ENCODE measurements at regions not wholly inside any gene's neighbourhood (a gene's known extent, or its start where the extent isn't known, plus 50 kb on each side); places are given as distances from the start of the nearest gene placed in this dataset.

DNA sequence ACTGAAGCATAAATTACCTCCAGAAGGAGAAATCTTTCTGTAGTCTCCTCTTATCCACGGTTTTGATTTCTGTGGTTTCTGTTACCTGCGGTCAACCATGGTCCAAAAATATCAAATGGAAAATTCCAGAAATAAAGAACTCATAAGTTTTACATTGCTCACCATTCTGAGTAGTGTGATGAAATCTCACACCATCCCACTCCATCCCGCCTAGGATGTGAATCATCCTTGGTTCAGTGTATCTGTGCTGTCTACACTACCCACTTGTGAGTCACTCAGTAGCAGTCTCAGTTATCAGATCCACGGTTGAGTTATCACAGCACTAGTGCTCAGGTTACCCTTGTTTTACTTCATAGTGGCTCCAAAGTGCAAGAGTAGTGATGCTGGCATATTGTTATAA, 371.2 kb downstream of the NFIB start:
- ATAC-seq (ENCODE audit: insufficient read depth, low FRiP score) (peak; percentile 47), DNase-seq (no peak)
- Histone ChIP-seq H3K36me3 (ENCODE audit: control insufficient read depth in 4 of 4, insufficient read depth in 4 of 4, low read length in 4 of 4) (no peaks in the 10 kb centered on the region), H3K4me3 (no peak overlapping the region), H3K9ac (ENCODE audit: insufficient read depth in 1 of 2, low read length in 2 of 2) (no peak overlapping the region), H3K27me3 (ENCODE audit: control insufficient read depth in 3 of 3, insufficient read depth in 3 of 3, low read length in 2 of 3) (no peaks in the 10 kb centered on the region), H3K27ac (ENCODE audit: low read depth in 1 of 2, low read length in 1 of 2) (peak overlapping the region in 1 of 2 donors; percentile 33), H3K4me1 (ENCODE audit: control insufficient read depth in 5 of 5, insufficient read depth in 5 of 5, low read length in 5 of 5) (peaks cover 0 to 43% (median 28%) of the 10 kb centered on the region in 5 donors), H3K9me3 (ENCODE audit: control insufficient read depth in 4 of 4, insufficient read depth in 3 of 4, low read length in 3 of 4) (no peaks in the 10 kb centered on the region)
- WGBS, 2 donors: 81 to 85% methylated on average over 4 of the region's 4 CpGs
- no peak for TF ChIP-seq CTCF (IDR thresholded peaks at IDR 0.05; ENCODE audit: control extremely low read depth, extremely low read depth)

GRCh38 chr9:13942201-13942600, 371.7 kb downstream of the NFIB start:
- 85 to 87% methylated on average over 6 of the region's 6 CpGs for WGBS, 2 donors
- peaks cover 0 to 40% (median 28%) of the 10 kb centered on the region in 5 donors for H3K4me1 ChIP-seq (ENCODE audit: control insufficient read depth in 5 of 5, insufficient read depth in 5 of 5, low read length in 5 of 5)
- no peaks in the 10 kb centered on the region for H3K36me3 ChIP-seq (ENCODE audit: control insufficient read depth in 4 of 4, insufficient read depth in 4 of 4, low read length in 4 of 4)
- H3K27ac ChIP-seq (ENCODE audit: low read depth in 1 of 2, low read length in 1 of 2): peak overlapping the region in 1 of 2 donors; percentile 33
- no peak for DNase-seq
- H3K9ac ChIP-seq (ENCODE audit: insufficient read depth in 1 of 2, low read length in 2 of 2): no peak overlapping the region
- no peaks in the 10 kb centered on the region for H3K27me3 ChIP-seq (ENCODE audit: control insufficient read depth in 3 of 3, insufficient read depth in 3 of 3, low read length in 2 of 3)
- H3K9me3 ChIP-seq (ENCODE audit: control insufficient read depth in 4 of 4, insufficient read depth in 3 of 4, low read length in 3 of 4): no peaks in the 10 kb centered on the region
- ATAC-seq (ENCODE audit: insufficient read depth, low FRiP score): no peak
- TF ChIP-seq CTCF (IDR thresholded peaks at IDR 0.05; ENCODE audit: control extremely low read depth, extremely low read depth): no peak
- no peak overlapping the region for H3K4me3 ChIP-seq

DNA sequence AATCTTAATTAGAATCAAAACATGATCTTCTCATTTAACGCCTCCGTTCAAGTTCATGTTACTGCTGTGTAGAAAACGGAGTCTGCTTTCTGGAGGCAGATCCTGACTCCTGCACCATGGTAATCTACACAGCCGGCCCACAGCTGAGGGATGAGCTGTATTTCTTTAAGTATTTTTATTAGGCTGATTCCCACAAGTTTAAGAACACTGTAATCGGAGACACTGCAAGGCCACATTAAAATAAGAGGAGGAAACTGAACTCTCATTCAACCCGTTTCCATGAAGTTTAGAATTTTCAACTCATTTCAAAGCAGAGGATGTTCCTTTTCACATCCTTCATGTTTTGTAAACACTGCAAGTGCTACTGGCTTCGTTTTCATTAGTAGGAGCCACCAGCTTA, 372.2 kb downstream of the NFIB start:
- DNase-seq (peak in 2 of 3 donors; percentile 62 to 67), ATAC-seq (ENCODE audit: insufficient read depth, low FRiP score) (no peak)
- H3K9me3 ChIP-seq (ENCODE audit: control insufficient read depth in 4 of 4, insufficient read depth in 3 of 4, low read length in 3 of 4): no peaks in the 10 kb centered on the region
- WGBS, 2 donors: 75 to 76% methylated on average over 7 of the region's 7 CpGs
- no peaks in the 10 kb centered on the region for H3K27me3 ChIP-seq (ENCODE audit: control insufficient read depth in 3 of 3, insufficient read depth in 3 of 3, low read length in 2 of 3)
- no peak overlapping the region for H3K4me3 ChIP-seq
- H3K4me1 ChIP-seq (ENCODE audit: control insufficient read depth in 5 of 5, insufficient read depth in 5 of 5, low read length in 5 of 5): peaks cover 0 to 40% (median 28%) of the 10 kb centered on the region in 5 donors
- H3K27ac ChIP-seq (ENCODE audit: low read depth in 1 of 2, low read length in 1 of 2): no peak overlapping the region
- H3K36me3 ChIP-seq (ENCODE audit: control insufficient read depth in 4 of 4, insufficient read depth in 4 of 4, low read length in 4 of 4): no peaks in the 10 kb centered on the region
- H3K9ac ChIP-seq (ENCODE audit: insufficient read depth in 1 of 2, low read length in 2 of 2): no peak overlapping the region
- no peak for TF ChIP-seq CTCF (IDR thresholded peaks at IDR 0.05; ENCODE audit: control extremely low read depth, extremely low read depth)
